NCI-H2029 treated with DMSO at 0.1 percent for 48 hours (cell line): ENCODE measurements at regions not wholly inside any gene's neighbourhood (a gene's known extent, or its start where the extent isn't known, plus 50 kb on each side); places are given as distances from the start of the nearest gene placed in this dataset.

Source experiments
- DNase-seq: peaks from one replicate; lab custom pipeline; 2025; lab: John Stamatoyannopoulos, UW

- DNase-seq: no peak
These were observed 951.6 kb downstream of the TUSC7 start for GRCh38 chr3:117660941-117661817.

DNA sequence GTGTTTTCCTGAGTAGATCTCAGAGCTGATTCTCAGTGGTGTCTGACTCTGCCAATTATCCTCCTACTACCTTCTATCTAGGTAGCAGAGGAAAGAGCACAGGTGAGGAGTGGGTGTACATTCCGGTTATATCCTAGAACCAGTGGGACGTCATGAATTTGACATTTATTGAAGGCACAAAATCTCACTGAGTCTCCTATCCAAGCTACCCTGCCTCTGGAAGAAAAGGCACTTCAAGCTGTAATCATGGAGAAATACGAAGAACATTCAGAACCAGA, 952.2 kb downstream of the TUSC7 start:
- no peak for DNase-seq

DNA sequence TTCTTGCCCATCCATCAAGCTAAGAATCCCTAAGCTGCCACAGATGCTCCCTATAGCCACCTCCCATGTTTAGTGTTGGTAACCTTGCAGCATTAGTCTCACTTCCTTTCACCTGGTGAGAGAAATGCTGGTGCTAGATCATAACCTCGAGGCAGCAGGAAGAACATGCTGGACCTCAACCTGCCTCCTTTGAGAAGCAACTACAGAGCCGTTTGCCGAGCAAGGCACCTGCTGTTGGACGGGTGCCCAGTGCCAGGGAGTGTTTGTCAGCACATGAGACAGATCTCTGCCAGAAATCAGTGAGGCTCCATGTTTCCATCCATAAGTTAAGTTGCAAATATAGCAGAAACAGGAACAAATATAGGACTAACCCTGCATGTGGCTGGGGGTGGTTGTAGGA, 955.7 kb downstream of the TUSC7 start:
- no peak for DNase-seq

GRCh38 chr3:117666325-117666724, 956.7 kb downstream of the TUSC7 start:
- no peak for DNase-seq

DNA sequence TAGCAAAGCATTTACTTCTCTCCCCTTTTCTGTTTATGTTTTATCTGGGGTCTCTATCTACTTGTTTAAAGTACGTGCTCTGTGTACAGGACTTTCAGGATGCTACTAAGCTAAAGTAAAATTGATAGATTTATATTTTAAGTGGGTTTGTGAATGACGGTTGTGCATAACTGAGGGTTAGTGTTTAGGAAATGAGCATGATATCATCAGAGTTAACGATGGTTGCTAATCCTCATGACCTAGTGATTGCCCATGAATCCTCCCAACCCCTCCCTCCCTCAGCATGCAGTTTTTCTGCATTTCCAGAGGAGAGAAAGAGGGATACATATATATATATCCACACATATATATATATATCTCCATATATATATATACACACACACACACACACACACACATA, 957.2 kb downstream of the TUSC7 start:
- no peak for DNase-seq

DNA sequence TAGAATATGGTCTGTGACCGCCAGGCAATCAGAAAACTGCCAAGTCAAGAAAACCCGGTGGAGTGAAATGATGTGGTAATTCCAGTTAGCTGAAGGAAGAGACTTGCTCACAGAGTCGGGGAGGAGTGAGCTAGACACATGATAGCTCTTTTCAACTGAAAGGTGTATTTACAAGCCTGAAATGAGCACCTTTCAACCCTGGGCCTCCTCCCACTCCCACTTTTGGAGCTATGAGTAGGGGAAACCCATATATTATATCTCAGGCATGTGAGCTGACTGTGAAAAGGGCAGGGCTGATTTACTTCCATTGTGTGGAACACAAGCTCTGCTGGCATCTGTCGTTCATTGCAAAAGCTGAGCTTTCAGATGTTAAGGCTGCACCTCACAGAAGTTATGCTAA, 960.2 kb downstream of the TUSC7 start:
- no peak for DNase-seq

GRCh38 chr3:117671722-117672318, 962.2 kb downstream of the TUSC7 start:
- no peak for DNase-seq

DNA sequence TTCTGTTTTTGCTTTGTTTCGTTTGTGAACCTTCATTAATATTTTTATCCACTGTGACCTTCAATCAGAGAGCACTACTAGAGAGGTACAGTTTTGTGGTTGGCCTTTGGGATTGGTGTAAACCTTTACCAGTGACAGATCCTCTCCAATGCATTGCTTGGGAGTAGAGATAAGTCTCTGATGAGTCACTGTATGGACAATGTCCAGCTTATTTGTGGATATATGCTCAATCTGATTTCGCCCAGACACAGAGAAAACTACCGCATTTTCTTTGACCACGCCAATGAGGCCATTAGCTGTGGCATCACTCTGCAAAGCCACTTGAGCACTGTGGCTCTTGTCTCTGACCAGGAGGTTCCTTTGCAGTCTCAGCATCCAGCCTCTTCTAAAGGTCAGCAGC, 964.7 kb downstream of the TUSC7 start:
- no peak for DNase-seq

DNA sequence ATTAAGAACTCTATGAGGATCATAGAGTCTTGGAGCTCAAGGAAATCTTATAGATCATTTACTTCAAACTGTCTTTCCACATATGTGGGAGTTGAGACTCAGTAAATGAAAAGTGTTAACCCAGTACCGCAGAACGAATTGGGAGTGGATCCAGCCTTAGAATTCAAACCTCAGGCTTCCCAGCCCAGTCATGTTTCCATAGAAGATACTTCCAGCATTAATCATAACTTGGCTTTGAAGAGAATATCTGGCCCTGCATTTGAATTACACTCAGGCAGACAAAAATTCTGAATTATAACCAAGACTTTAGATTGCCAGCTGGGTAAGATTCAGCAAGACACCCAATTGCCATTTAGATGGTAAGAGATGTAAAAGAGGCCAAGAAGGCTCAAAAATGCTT, 972.0 kb downstream of the TUSC7 start:
- no peak for DNase-seq

- no peak for DNase-seq
These were observed 977.5 kb downstream of the TUSC7 start for GRCh38 chr3:117687096-117687495.

DNA sequence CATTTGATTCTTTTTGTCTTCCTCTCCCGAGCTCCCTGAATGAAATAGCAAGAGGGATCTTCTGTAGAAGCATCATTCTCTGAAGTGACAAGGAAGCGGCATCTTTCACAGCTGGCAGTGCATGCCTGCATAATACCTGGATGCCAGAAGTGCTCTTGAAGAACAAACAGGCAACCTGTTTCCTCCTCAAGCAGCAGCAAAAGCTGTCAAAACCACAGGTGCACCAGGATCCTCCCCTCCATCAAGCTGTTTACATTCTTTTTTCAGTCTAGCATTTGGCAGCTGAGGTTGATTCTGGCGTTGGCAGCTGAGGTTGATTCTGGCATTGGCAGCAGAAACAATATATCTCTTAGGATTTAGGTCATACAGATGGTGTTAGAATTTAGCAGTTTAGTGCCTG, 979.0 kb downstream of the TUSC7 start:
- peak; percentile 82 for DNase-seq

- no peak for DNase-seq
These were observed 981.9 kb downstream of the TUSC7 start for GRCh38 chr3:117691526-117691925.

DNA sequence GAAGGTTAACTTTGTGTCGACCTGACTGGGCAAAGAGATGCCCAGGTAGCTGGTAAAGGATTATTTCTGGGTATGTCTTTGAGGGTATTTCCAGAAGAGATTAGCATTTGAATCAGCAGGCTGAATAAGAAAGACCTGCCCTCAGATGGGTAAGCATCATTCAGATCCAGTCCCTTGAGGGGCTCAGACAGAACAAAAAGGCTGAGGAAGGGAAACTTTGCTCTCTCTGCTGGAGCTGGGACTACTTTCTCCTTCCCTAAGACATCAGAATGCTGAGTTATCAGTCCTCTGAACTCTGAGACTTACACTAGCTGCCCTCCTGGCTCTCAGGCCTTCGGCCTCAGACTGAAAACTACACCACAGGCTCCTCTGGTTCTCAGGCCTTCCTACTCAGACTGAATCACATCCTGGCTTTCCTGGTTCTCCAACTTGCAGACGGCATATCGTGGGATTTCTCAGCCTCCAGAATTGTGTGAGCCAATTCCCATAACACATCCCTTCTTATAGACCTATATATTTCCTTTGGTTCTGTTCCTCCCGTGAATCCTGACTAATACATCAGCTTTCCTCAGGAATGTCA, 982.9 kb downstream of the TUSC7 start:
- DNase-seq: no peak

- no peak for DNase-seq
These were observed 985.7 kb downstream of the TUSC7 start for GRCh38 chr3:117695321-117695720.

- no peak for DNase-seq
These were observed 986.5 kb downstream of the TUSC7 start for GRCh38 chr3:117695871-117696645.

DNA sequence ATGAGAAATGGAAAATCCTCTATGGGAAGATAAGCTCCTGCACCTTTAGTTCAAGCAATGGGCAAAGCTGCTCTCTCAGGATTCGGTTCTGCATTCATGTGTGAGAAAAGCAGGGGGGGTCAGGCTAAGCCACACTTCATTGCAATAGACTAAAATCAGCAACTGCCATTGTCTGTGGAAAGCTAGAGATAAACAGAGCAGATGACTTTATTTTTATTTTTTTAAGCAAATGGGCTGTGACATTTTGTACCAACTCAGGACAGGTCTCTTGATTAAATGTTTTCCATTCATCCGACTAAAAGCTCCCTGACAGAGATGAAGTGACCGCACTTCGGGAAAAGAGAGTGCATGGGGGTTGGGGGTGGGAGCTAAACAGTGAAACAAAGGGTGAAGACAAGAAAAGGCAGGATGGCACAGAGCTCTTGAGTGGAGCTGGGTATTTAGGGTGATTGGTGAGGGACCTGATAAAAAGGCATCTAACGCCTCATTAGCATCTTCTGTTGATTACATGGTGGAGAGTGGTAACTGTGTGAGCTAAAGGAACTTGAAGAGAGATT, 987.4 kb downstream of the TUSC7 start:
- no peak for DNase-seq

GRCh38 chr3:117699058-117699457, 989.5 kb downstream of the TUSC7 start:
- no peak for DNase-seq

GRCh38 chr3:117700573-117701360, 991.2 kb downstream of the TUSC7 start:
- no peak for DNase-seq

DNA sequence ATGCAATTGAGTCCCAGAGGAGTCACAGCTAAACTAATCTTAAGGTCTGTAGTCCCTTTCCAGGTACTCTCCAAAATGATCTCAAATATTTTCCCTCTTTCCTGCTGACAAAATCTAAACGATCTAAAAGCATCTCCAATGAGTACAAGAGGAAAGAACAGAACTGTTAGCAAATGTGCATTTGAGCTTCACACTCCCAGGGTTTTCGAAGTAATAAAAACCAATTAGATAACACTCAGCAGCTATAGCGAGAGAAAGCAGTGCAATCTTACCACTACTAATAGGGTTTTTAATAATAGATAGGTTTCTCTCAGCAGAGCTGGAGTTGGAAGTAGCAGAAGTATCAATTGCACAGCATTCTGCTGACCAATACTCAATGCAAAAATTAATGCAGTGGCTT, 995.4 kb downstream of the TUSC7 start:
- DNase-seq: no peak

DNA sequence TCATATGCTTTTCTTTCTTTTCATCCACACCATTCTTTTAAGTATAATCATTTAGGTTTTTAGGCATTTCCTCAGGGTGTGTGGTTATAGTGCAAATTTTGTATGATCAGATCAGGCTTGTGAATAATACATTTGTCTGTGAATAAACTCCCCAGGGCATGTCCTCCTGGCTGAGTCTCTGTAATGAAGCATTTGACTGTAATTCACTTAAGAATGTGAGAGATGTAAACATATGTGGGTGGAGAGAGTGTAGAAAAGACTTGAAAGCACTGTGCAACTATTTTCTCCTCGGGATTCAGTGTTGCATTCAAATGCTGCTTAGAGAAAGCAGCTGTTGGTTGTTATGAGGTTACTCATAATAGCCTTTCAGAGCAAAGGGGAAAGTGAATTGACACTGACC, 996.5 kb downstream of the TUSC7 start:
- DNase-seq: no peak

- DNase-seq: no peak
These were observed 997.2 kb downstream of the TUSC7 start for GRCh38 chr3:117706756-117707155.

DNA sequence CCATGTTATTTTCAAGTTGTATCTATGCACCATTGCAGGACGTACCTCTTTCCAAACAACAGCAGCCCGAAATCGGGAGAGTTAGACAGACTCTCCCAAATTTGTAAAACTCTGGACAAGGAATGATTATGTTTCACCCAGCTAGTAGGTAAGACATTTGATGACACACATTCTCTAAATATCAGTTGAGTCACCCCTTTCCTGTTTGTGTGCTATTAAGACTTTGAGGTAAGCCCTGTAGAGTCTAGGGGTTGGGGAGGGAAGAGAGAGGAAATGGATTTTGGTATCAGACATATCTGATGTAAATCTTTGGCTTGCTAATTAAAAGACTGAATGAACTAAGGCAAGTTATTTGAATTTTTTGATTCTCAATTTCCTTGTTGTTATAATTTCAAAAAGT, 999.0 kb downstream of the TUSC7 start:
- no peak for DNase-seq
